Left ventricle myocardium superior (tissue), 1 donor: ENCODE measurements at regions not wholly inside any gene's neighbourhood (a gene's known extent, or its start where the extent isn't known, plus 50 kb on each side); places are given as distances from the start of the nearest gene placed in this dataset.

ENCODE experiments used
- ATAC-seq: fragments of 200-7000 bp; cut with Tn5 transposase; one replicate; pipeline ENCODE4 v1.9.1; 2020; ENCODE audit warnings: mild to moderate bottlenecking, moderate library complexity
- DNase-seq: peaks from one replicate; pipeline ENCODE4 v3.0.0-alpha.2; 2020
- intact Hi-C: fragments of 100-400 bp; cut with micrococcal nuclease; formaldehyde crosslinking; loops from one replicate; pipeline ENCODE4 v1.11.0; 2022
- donor health status: DM: no; HTN: yes; CAD: no; lungs with severe emphysema.

DNA sequence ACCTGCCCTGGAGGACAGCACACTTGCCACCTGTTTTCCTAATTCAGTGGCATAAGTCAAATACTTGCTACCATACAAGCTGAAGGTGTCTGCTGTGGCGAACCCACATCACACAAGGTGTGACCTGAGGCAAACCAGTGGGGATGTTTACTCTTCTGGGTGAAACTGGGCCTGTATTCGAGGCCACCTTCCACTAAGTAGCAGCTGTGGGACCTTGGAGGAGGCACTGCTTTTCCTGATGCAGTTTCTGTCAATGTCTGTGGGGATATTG lies 927.4 kb downstream of the BRD1 start:
- ATAC-seq (no peak), DNase-seq (no peak)
- intact Hi-C loops, result no loop called here

GRCh38 chr22:48899523-48900326 lies 927.9 kb downstream of the BRD1 start:
- peak; percentile 12 for DNase-seq
- ATAC-seq, result no peak
- intact Hi-C loops, result no loop called here

DNA sequence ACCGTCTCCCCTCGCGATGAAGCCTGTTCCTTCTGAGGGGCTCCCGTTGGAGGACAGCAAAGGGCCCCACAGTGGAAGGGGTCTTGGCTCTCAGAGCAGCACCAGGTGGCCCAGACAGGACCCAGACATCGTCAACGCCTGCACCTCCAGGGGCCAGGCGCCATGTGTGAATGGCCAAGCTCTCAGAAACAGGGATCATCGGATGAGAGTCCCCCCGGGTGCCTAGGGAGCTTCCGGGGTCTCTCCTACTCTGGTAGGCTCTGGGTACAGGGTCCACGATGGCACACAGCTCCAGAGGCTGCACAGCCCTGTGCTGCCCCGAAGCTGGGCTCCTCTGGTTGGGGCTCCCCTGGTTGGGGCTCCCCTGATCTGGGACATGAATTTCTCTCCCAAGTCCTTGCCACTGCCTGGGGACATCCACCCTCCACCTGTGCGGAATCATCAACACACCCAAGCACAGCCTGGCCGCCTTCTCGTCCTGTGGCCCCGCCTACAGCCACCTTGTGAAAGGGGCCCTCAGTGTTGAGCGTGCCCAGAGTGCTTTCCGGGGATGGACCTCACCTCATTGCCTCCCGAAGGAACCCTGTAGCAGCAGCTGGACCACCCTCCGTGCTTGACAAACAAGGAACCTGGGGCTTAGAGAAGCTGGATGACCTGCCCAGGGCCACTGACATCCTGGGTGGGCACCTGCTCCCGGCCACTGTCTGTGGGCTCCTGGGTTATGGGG lies 929.0 kb downstream of the BRD1 start:
- no peak for ATAC-seq
- peak; percentile 12 for DNase-seq
- intact Hi-C loops, result no loop called here

- no peak for DNase-seq
- intact Hi-C loops, result no loop called here
- no peak for ATAC-seq
Measured at GRCh38 chr22:48897645-48898370, 929.9 kb downstream of the BRD1 start.

DNA sequence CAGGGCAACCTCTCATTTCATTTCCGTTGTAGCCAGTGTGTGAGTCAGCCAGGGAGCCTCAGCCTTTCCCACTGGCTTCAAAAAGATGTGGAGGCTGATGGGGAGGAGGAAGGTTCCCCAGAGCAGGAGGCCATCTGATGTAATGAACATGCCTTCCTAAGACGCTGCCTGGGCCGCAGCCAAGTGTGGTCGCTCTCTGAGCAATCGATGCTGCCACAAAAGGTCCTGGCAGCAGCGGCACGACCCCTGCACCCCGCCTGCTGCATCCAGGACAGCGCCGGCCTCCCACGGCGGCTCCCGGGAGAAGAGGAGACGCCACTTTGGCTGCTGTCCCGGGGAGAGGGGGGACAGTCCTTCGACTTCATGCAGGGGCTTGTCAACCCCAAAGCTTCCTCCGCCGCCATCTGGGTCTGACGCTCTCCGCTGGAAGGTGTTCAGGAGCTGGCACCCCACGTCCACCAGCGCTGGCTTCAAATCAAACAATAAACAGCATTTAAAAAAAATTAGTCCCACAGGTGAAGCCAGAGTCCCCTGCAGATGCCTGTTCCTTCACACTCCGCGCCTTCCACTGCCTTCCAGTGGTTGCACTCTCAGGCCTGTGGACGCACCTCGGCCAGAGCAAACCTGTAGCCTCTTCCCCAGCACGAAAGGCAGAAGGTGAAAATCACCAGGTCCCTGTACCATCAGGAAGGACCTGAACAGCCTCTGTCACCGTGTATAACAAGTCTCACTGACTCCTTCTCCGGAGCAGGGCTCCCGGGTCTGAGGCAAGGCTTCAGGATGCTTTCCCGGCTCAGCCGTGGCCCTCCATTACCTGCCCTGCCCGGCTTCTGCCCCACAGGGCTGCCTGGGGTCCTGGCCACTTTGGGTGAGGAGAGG lies 930.7 kb downstream of the BRD1 start:
- DNase-seq (peak; percentile 7), ATAC-seq (no peak)
- intact Hi-C loops, result no loop called here

GRCh38 chr22:48895831-48896765 lies 931.6 kb downstream of the BRD1 start:
- intact Hi-C loops, result no loop called here
- DNase-seq (peak; percentile 9), ATAC-seq (no peak)

DNA sequence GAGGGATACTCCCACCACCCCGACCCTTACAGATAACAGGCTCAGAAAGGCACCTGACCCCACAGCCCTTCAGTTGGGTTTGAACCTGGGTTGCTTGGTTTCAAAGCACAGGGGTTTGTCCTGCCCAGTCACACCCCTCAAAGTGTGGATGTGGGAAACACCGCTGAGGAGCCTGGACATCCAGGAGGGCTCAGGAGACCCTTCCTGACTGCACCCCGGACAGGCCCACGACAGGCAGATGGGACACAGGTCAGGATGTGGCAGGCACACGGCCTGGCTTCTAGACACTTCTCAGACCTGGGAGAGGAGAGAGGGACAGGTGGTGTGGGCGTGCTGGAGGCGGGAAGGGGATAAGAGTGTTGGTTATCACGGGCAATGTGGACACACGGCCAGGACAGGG lies 932.3 kb downstream of the BRD1 start:
- ATAC-seq (no peak), DNase-seq (peak; percentile 13)
- intact Hi-C loops, result no loop called here

GRCh38 chr22:48894804-48895250 lies 932.8 kb downstream of the BRD1 start:
- intact Hi-C loops, result no loop called here
- ATAC-seq (no peak), DNase-seq (no peak)

- intact Hi-C loops, result no loop called here
- DNase-seq (no peak), ATAC-seq (no peak)
Measured at GRCh38 chr22:48894064-48894671, 933.5 kb downstream of the BRD1 start.

- ATAC-seq, result no peak
- no peak for DNase-seq
- intact Hi-C loops, result no loop called here
Measured at GRCh38 chr22:48893288-48894063, 934.2 kb downstream of the BRD1 start.

- ATAC-seq (no peak), DNase-seq (no peak)
- intact Hi-C loops, result no loop called here
Measured at GRCh38 chr22:48892578-48893287, 934.9 kb downstream of the BRD1 start.

GRCh38 chr22:48891688-48892577 lies 935.7 kb downstream of the BRD1 start:
- DNase-seq (no peak), ATAC-seq (no peak)
- intact Hi-C loops, result no loop called here

DNA sequence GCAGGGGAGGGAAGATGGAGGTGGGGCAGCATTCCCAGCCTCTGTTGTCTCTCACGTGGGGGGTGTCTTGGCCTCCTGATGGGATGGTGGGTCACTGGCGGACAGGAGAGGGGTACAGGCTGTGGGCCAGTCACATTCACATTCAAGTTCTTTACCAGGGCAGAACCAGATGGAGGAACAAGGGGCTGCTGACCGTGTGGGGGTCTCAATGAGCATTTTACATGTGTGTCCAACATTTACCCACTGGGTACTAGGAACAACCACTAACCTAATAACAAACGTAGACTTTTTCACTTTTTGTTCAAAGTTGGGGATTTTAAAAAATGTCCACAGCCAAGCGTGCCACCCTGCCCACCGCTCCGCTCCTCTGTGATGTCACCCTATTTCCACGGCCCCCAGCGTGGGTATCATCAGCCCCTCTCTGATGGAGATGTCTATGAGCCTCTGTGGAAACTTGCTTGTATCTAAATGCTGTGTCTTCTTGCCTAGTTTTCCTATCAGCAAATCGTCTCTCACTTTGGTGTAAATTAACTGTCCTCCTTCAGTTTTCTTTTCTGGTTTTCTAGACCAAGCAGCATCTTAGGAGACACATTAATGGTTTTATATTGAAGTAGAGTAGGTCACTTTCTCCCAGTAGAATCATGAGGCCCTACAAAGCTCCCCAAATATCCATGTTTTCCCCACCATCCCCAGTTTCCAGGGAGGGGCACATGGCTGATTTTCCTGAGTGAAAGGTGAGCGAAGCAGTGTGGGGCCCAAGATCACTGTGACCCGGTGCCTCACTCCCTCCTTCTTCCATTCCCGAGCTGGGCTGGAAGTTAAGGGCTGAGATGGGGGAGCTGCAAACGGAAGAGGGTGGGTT lies 936.7 kb downstream of the BRD1 start:
- DNase-seq (peak; percentile 10), ATAC-seq (no peak)
- intact Hi-C loops, result no loop called here

GRCh38 chr22:48889887-48890692 lies 937.6 kb downstream of the BRD1 start:
- intact Hi-C loops, result no loop called here
- ATAC-seq (no peak), DNase-seq (no peak)
